NCI-H1417 (cell line): ENCODE measurements at regions not wholly inside any gene's neighbourhood (a gene's known extent, or its start where the extent isn't known, plus 50 kb on each side); places are given as distances from the start of the nearest gene placed in this dataset.

Experiments used
- DNase-seq, 3 experiments: peaks; one replicate each; lab custom pipeline; 2025; lab: John Stamatoyannopoulos, UW

GRCh38 chr21:15526798-15527197 lies 203.0 kb upstream of the USP25 start:
- no peak for DNase-seq

GRCh38 chr21:15528346-15528745 lies 201.4 kb upstream of the USP25 start:
- DNase-seq, result no peak

GRCh38 chr21:15531986-15532385 lies 197.8 kb upstream of the USP25 start:
- no peak for DNase-seq

GRCh38 chr21:15533618-15534017 lies 196.2 kb upstream of the USP25 start:
- no peak for DNase-seq

GRCh38 chr21:15534450-15534886 lies 195.3 kb upstream of the USP25 start:
- DNase-seq, result no peak

- DNase-seq, result no peak
Measured at GRCh38 chr21:15539376-15539775, 190.4 kb upstream of the USP25 start.

GRCh38 chr21:15543473-15543872 lies 186.3 kb upstream of the USP25 start:
- no peak for DNase-seq

- DNase-seq, result no peak
Measured at GRCh38 chr21:15549671-15550070, 180.1 kb upstream of the USP25 start.

GRCh38 chr21:15552914-15553494 lies 176.8 kb upstream of the USP25 start:
- peak in 1 of 3 experiments; percentile 19 for DNase-seq

GRCh38 chr21:15557925-15558324 lies 171.9 kb upstream of the USP25 start:
- peak in 2 of 3 experiments; percentile 8 to 31 for DNase-seq

- no peak for DNase-seq
Measured at GRCh38 chr21:15558884-15559283, 170.9 kb upstream of the USP25 start.

GRCh38 chr21:15559660-15560059 lies 170.1 kb upstream of the USP25 start:
- DNase-seq, result no peak

GRCh38 chr21:15560383-15561056 lies 169.3 kb upstream of the USP25 start:
- no peak for DNase-seq

- no peak for DNase-seq
Measured at GRCh38 chr21:15562748-15563147, 167.0 kb upstream of the USP25 start.

GRCh38 chr21:15564907-15565306 lies 164.9 kb upstream of the USP25 start:
- no peak for DNase-seq

- DNase-seq, result no peak
Measured at GRCh38 chr21:15566703-15567102, 163.1 kb upstream of the USP25 start.

GRCh38 chr21:15567191-15567590 lies 162.6 kb upstream of the USP25 start:
- no peak for DNase-seq

GRCh38 chr21:15568516-15568915 lies 161.3 kb upstream of the USP25 start:
- DNase-seq, result no peak

- DNase-seq, result no peak
Measured at GRCh38 chr21:15586752-15587427, 142.9 kb upstream of the USP25 start.

- peak; percentile 19 to 81 (median 39) for DNase-seq
Measured at GRCh38 chr21:15592271-15592860, 137.4 kb upstream of the USP25 start.

GRCh38 chr21:15592957-15593356 lies 136.8 kb upstream of the USP25 start:
- DNase-seq, result no peak

- DNase-seq, result no peak
Measured at GRCh38 chr21:15601390-15601789, 128.4 kb upstream of the USP25 start.

- DNase-seq, result no peak
Measured at GRCh38 chr21:15604413-15604812, 125.4 kb upstream of the USP25 start.
